GM21786 (cell line): ENCODE measurements at regions not wholly inside any gene's neighbourhood (a gene's known extent, or its start where the extent isn't known, plus 50 kb on each side); places are given as distances from the start of the nearest gene placed in this dataset.
A peak's percentile ranks its signal among the peaks of the same experiment; 100 is the strongest.

Experiments
- ATAC-seq: cut with Tn5 transposase; IDR thresholded peaks from one replicate; pipeline ENCODE4 v1.9.1; 2021; ENCODE audit not compliant: unreplicated experiment

DNA sequence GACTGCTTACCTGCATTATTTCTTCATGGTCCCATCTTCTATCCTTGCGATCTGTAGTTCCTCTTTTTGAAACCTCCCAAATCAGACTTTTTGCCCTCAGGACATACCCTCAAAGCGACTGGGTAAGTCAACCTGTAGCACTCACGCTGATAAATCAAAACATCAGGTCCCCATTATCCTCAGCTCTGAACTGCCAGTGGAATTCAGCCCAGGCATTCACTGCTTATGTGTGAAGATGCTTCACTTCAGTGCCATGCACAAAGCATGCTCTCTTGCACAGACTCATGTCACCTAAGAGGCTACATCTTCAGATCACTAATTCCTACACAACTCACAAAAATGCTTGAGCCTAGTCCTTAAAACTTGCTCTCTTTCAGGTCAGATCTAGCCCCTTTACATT, 283.6 kb upstream of the KLF6 start:
- ATAC-seq, result no peak

DNA sequence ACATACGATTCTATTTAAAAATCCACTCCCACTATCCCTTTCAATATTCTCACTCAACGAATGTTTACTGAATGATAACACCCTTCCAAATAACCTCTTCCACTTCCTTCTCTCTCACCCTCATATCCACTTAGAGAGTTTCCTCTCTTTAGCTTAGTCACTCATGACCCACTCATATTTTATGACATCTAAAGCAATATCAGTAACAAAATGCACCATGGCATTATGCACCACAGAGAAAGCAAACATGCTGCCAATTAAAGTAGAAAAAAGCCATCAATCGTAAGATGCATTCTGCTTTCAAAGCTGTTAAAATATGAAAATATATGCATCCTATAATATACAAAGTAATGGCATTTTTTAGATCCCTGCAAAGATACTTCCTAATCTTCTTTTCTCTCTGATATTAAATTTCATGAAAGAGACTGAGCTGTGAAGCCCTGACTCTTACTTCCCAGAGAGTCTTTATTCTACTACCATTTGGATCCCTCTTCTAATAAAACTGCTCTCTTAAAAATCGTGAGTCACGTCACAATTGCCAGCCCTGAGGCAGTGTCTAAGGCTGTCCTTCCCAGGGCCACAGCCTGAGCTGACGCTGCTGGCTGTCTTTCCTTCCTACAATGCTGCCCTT, 283.0 kb upstream of the KLF6 start:
- peak; percentile 14 for ATAC-seq

DNA sequence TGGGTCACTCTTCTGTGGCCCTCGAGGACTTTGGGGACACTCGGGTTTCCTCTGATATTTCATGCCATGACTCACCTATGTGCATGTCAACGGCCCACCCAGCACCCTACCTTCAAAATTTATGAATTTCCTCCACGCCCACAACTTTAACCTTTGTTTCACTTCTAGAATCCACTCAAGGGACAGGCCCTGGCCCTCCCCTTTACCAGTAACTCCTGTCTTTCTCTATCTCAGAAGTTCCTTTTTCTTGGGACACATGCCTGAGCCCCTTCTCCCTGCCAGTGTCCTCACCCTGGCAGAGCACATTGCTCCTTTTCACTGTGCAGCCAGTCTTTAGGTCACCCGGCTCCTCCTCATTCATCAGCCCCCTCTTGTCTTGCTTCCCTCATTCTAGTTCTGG, 282.5 kb upstream of the KLF6 start:
- ATAC-seq, result peak; percentile 63

- ATAC-seq, result peak; percentile 62
These were observed 281.8 kb upstream of the KLF6 start for GRCh38 chr10:4066581-4067390.

DNA sequence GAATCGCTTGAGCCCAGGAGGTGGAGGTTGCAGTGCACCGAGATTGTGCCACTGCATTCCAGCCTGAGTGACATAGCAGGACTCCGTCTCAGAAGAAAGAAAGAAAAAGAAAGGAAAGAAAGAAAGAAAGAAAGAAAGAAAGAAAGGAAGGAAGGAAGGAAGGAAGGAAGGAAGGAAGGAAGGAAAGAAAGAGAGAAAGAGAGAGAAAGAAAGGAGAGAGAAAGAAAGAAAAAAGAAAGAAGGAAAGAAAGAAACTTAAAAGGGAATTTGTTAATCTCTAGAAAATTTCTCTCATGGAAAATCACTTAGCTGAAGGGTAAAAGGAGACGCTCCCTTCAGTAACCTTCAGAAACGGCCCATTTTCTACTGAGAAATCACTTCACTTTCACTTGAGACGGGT, 279.5 kb upstream of the KLF6 start:
- no peak for ATAC-seq

GRCh38 chr10:4063717-4064116, 278.7 kb upstream of the KLF6 start:
- no peak for ATAC-seq

GRCh38 chr10:4062751-4063150, 277.7 kb upstream of the KLF6 start:
- no peak for ATAC-seq

- no peak for ATAC-seq
These were observed 277.1 kb upstream of the KLF6 start for GRCh38 chr10:4062072-4062471.

DNA sequence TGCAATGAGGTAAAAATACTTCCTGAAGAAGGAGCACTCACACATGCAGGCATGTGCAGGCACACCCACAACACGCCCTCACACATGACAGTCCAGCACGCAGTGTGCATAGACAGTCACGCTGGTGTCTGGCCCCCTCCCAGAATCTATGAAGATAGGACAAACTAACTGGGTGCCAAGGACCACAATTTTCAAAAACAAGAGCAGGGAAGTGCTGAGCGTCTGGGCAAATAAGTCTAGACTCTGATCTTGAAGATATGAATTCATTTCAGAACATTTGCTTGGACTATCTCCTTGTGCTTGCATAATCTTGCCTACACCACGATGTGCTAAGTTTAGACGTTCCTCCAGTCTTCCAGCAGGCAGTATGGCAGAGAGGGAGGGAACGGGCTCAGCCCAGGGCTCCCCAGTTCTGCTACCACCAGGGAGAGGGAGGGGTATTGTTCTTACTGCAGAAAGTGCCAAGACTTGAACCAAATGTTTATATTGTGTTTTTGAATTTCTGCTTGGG, 276.5 kb upstream of the KLF6 start:
- no peak for ATAC-seq

DNA sequence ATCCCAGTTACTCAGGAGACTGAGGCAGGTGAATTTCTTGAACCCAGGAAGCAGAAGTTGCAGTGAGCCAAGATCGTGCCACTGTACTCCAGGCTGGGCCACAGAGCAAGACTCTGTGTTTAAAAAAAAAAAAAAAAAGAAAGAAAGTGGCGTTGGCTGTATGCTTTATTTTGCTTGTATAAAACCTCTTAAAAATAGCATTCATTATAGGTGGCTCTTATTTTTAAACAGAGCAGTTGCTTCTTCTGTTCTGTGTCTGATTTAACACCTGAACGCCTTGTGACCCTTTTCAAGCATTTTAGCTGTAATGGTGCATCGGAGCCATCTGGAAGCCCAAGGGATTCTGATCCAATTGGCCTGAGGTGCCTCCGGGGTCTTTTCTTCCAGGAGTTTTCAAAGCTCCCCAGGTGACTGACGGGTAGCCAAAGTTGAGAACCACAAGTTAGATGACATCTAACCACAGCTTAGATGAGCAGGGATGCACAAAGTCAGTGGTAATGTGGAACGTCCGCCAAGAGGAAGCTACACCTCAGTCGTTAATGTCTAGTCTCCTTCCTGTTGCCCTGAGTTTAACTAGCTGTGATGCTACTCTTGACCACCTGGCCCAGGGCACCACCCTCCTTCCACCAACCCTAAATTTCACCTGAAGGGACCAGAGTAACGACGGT, 274.6 kb upstream of the KLF6 start:
- ATAC-seq, result no peak

GRCh38 chr10:4058514-4059029, 273.6 kb upstream of the KLF6 start:
- no peak for ATAC-seq

DNA sequence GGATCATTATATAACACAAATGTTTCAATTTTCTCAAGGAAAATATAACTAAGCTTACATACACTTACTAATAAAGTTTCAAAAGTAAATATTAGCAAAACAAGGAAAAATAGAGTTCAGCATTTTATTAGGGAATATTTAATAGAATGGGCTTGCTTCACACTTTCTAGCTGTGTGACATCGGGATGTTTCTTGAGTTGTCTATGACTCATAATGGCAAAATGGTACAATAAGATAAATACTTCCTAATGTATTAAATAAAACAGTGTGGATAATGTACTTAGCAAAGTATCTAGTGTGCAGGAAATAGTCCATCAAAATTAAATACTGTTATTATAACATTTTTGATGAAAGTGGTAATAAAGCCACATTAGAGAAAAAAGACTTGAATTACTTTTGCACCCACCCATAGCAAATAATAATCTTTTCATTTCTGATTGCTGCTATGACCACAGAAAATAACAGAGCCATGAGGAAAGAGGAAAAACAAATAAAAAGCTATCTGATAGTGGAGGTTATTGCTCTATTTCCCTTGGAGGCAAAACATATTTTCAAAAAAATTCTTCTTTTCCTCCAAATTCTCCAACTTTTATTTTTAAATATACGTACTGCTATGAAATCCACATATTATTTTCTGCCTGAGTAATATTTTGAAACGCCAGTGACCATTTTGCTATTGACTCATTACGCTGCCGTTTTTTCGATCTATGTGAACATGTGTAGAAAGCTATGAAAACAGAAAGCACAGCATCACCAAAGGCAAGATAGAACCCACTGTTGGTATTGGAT, 272.9 kb upstream of the KLF6 start:
- no peak for ATAC-seq

DNA sequence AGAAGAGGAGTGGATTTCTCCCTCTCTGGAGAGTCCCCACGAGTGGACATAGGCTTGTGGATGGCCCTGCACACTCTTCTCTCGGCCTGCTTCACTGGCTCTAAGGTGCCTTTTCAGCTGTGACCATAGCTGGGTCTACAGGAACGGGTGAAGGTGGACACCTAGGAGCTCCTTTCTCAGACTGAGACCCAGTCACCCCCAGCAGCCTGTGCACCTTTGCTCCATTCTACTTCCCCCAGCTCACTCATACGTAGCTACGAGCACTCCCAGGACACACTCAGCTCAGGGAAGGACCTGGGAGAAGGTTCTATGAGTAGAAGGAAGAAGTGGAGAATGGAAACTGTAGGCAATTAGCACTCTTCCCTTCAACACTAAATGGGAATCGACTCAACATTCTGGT, 272.0 kb upstream of the KLF6 start:
- no peak for ATAC-seq

GRCh38 chr10:4054656-4055435, 269.8 kb upstream of the KLF6 start:
- ATAC-seq, result no peak

- ATAC-seq, result no peak
These were observed 268.9 kb upstream of the KLF6 start for GRCh38 chr10:4053940-4054339.

DNA sequence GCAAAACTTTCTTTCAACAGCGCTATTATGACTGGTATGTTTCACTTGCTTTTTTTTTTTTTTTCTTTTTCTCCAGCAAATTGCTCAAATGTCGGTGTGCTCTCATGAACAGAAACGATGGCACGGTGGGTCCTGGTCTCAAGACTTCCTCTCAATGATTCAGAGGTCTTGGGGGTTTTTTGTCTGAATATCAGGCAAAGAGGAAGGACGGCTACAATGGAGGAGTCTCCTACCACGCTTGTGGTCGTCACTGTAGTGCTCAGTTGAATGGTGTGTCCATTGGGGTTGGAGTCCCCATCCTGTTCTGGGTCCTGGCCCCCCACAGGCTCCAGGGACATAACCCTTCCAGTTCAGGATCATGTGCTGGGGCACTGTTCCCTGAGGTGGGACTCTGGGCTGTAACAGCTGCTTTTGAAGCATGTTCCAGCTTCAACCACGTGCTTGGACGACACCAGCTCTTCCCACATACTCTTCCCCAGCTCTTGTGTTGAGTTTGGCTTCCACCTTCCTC, 266.7 kb upstream of the KLF6 start:
- no peak for ATAC-seq

DNA sequence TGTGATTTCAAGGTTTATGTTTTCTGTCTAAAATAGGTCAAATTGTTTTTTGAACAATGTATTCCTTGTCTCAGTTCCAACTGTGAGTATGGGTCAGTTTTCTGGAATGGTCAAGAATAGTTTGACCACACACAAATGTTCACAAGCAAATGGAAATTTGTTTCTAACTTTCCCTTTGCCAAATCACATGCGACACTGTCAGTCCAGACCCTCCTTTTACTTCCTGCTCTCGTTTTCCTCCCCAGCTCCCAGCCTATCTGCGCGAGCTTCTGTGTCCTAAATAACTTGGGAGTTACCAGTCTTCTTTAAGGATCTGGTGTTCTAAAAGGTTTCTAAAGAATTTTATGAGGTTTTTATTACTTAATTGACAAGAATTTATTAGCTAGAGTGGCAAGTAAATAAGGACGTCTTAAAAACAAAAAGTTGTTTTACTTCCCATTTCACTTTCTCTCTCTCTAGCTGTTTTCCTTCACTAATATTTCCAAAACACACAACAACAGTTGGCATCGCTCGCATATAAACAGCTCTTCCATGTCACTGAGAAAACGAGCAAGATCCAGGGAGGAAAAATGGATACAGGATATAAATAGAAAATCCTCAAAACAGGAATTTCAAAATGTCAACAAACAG, 266.1 kb upstream of the KLF6 start:
- no peak for ATAC-seq

GRCh38 chr10:4050061-4050460, 265.1 kb upstream of the KLF6 start:
- no peak for ATAC-seq

- no peak for ATAC-seq
These were observed 264.3 kb upstream of the KLF6 start for GRCh38 chr10:4049348-4049747.
